ENCODE measurements at regions not wholly inside any gene's neighbourhood (a gene's known extent, or its start where the extent isn't known, plus 50 kb on each side); places are given as distances from the start of the nearest gene placed in this dataset.

DNA sequence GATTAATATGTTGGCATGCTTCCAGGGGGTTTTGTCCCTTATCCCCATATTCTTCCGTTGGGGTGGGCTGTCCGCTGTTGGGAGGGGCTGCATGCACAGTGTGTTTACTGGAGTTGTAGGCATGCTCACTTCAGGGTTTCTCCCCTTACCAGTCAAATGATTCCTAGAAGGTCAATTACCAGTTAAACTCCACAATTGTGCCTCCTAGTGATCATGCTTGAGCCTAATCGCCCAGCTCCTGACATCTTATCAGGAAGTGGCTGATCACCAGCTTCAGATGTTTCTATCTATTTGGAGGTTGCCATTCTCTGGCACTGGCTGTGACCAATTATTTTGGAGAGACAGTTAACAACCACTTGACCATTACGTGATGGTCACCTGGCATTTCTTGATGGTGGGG, 1090.0 kb downstream of the SLITRK5 start:
- TF ChIP-seq, protein P1, sequence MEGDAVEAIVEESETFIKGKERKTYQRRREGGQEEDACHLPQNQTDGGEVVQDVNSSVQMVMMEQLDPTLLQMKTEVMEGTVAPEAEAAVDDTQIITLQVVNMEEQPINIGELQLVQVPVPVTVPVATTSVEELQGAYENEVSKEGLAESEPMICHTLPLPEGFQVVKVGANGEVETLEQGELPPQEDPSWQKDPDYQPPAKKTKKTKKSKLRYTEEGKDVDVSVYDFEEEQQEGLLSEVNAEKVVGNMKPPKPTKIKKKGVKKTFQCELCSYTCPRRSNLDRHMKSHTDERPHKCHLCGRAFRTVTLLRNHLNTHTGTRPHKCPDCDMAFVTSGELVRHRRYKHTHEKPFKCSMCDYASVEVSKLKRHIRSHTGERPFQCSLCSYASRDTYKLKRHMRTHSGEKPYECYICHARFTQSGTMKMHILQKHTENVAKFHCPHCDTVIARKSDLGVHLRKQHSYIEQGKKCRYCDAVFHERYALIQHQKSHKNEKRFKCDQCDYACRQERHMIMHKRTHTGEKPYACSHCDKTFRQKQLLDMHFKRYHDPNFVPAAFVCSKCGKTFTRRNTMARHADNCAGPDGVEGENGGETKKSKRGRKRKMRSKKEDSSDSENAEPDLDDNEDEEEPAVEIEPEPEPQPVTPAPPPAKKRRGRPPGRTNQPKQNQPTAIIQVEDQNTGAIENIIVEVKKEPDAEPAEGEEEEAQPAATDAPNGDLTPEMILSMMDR (IDR thresholded peaks at IDR 0.05; ENCODE audit: low read depth, low read length, missing input control): no peak
- no peak for TF ChIP-seq RAD21 (IDR thresholded peaks at IDR 0.05)
- TF ChIP-seq GABPA (IDR thresholded peaks at IDR 0.05 in 1 of 2, conservative IDR thresholded peaks at IDR 0.05 in 1 of 2): no peak
- TF ChIP-seq HNF4A (conservative IDR thresholded peaks at IDR 0.05): no peak
- TF ChIP-seq SP1 (IDR thresholded peaks at IDR 0.05): no peak

Data from liver (tissue), 3 donors.